ENCODE measurements at regions not wholly inside any gene's neighbourhood (a gene's known extent, or its start where the extent isn't known, plus 50 kb on each side); places are given as distances from the start of the nearest gene placed in this dataset.

DNA sequence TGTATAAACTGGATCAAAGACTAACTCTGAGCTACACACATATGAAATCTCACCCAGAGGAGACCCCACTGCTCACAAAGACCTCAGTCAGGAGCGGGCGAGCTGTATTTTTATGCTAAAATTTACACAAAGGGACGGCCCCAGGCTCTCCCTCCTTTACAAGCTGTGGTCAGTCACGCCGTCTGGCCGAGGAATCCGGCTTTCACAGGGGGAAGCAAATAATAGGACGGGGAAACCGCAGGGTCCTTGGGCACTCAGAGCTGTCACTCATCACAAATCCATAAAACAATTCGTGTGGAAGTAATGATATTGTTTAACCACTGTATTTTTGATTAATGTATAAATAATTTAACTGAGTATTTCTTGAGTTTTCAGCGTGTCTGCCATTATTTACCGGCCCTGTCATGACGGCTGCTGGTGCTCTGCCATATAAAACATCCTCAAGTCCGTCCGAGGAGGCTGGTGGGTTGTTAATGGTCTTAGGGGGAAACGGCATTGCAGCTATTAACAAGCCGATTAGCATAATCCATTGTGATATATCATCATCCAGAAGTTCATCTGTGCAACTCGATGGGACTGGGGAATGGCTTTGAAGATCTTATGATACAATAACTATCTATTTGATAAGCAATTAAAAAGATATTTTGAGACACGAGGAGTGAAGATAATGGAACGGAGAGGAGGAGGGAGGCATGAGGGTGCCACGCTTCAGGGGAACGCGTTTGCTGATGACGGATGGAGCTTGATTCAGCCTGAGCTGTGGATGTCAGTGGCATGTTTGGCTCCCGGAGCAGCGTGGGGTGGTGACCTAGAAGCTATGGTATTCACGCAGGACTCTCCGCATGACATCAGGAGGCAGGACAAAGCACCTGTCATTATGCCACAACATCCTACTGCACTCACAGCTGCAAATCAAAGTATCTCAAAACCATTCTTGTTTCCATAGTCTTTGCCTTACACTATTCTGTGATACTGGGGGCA, 150.9 kb downstream of the SHOX start:
- no peak for TF ChIP-seq POLR2A (IDR thresholded peaks at IDR 0.05)
- TF ChIP-seq CTCF (IDR thresholded peaks at IDR 0.05): no peak

Measured in adrenal gland (tissue), 5 donors.